ENCODE measurements at regions not wholly inside any gene's neighbourhood (a gene's known extent, or its start where the extent isn't known, plus 50 kb on each side); places are given as distances from the start of the nearest gene placed in this dataset.
"Not testable (repeated sequence)": the region's sequence is repeated elsewhere in the genome, so short reads cannot be mapped to it uniquely, and the experiment has no call there.

DNA sequence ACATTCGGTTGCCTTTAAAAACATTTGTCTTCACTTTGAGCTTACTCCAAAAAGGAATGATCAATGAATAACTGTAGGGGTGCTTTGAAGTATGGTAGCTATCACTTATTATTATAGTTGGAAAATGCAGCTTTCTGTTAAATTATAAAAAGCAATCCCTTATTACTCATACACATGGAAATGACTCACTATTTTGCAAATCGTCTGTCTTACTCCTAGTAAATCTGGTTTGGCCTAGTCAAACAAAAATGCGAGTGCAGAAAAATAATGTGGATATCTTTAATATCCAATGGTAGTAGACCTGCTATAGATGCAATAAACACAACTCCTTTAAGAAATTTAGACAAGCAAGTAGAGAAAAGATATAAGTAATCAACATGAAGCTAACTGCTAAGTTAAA is 112.5 kb downstream of the ZIC1 start:
- no peaks in the 10 kb centered on the region for H3K27me3 ChIP-seq (ENCODE audit: control insufficient read depth, insufficient read depth, low read length)
- H3K9me3 ChIP-seq (ENCODE audit: control insufficient read depth, low read depth, low read length), result no peaks in the 10 kb centered on the region
- H3K4me3 ChIP-seq (ENCODE audit: low read length), result no peak overlapping the region
- no peak overlapping the region for H3K27ac ChIP-seq (ENCODE audit: low read length)
- no peak overlapping the region for H3K9ac ChIP-seq (ENCODE audit: low read length)
- H3K36me3 ChIP-seq (ENCODE audit: control insufficient read depth, low read depth, low read length), result no peaks in the 10 kb centered on the region
- no peaks in the 10 kb centered on the region for H3K4me1 ChIP-seq (ENCODE audit: control insufficient read depth, low read depth, low read length)

DNA sequence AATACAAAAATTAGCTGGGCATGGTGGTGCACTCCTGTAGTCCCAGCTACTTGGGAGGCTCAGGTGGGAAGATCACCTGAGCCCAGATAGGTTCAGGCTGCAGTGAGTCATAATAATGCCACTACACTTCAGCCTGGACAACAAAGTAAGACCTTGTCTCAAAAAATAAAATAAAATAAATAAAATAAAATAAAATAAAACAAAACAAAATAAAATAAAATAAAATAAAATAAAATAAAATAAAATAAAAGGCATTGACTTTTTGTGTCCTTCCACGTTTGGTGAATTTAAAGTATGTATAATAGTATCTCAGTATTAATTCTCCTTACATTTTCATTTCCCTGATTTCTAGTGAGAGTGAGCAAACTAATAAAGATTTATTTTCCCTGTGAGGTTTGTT is 113.6 kb downstream of the ZIC1 start:
- not testable (repeated sequence) for H3K9me3 ChIP-seq (ENCODE audit: control insufficient read depth, low read depth, low read length); H3K27ac ChIP-seq (ENCODE audit: low read length); H3K9ac ChIP-seq (ENCODE audit: low read length); H3K4me3 ChIP-seq (ENCODE audit: low read length); H3K27me3 ChIP-seq (ENCODE audit: control insufficient read depth, insufficient read depth, low read length); H3K36me3 ChIP-seq (ENCODE audit: control insufficient read depth, low read depth, low read length); H3K4me1 ChIP-seq (ENCODE audit: control insufficient read depth, low read depth, low read length)

DNA sequence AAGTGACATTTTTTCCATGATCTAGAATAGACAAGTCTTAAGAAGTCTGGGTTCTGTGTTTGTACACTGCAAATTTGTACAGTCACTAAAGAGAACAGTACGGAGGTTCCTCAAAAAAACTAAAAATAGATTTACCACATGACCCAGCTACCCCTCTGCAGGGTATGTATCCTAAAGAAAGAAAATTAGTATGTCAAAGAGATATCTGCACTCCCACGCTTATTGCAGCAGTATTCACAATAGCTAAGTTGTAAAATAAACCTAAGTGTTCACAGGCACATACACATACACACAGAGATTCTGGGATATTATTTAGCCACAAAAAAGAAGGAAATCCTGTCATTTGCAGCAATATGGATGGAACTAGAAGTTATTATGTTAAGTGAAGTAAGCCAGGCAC is 120.4 kb downstream of the ZIC1 start:
- Histone ChIP-seq H3K27ac (ENCODE audit: low read length) (no peak overlapping the region), H3K36me3 (ENCODE audit: control insufficient read depth, low read depth, low read length) (no peaks in the 10 kb centered on the region), H3K4me3 (ENCODE audit: low read length) (no peak overlapping the region), H3K9ac (ENCODE audit: low read length) (no peak overlapping the region), H3K9me3 (ENCODE audit: control insufficient read depth, low read depth, low read length) (no peaks in the 10 kb centered on the region), H3K4me1 (ENCODE audit: control insufficient read depth, low read depth, low read length) (no peaks in the 10 kb centered on the region), H3K27me3 (ENCODE audit: control insufficient read depth, insufficient read depth, low read length) (no peaks in the 10 kb centered on the region)

DNA sequence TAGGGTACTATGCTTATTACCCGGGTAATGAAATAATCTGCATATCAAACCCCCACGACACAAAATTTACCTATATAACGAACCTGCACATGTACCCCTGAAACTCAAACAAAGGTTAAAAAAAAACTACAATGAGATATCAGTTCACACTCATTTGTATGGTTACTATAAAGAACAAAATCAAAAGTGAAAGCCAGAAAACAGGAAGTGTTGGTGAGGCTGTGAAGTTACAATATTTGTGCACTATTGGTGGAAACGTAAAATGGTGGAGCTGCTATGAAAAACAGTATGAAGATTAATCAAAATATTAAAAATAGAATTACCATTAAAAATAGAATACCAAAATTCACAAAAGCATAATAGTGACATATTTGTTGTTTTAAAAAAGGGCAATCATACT is 128.9 kb downstream of the ZIC1 start:
- no peak overlapping the region for H3K4me3 ChIP-seq (ENCODE audit: low read length)
- H3K27me3 ChIP-seq (ENCODE audit: control insufficient read depth, insufficient read depth, low read length), result no peaks in the 10 kb centered on the region
- H3K27ac ChIP-seq (ENCODE audit: low read length), result no peak overlapping the region
- H3K9me3 ChIP-seq (ENCODE audit: control insufficient read depth, low read depth, low read length), result no peaks in the 10 kb centered on the region
- no peaks in the 10 kb centered on the region for H3K36me3 ChIP-seq (ENCODE audit: control insufficient read depth, low read depth, low read length)
- H3K9ac ChIP-seq (ENCODE audit: low read length), result no peak overlapping the region
- no peaks in the 10 kb centered on the region for H3K4me1 ChIP-seq (ENCODE audit: control insufficient read depth, low read depth, low read length)

DNA sequence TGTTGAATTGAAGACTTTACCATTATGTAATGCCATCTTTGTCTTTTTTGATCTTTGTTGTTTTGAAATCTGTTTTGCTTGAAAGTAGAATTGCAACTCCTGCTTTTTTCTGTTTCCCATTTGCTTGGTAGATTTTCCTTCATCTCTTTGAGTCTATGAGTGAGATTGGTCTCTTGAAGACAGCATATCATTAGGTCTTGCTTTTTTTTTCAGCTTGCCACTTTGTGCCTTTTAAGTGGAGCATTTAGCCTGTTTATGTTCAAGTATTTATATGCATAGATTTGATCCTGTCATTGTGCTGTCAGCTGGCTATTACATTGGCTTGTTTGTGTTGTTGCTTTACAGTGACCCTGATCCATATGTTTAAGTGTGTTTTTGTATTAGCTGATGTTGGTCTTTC is 131.8 kb downstream of the ZIC1 start:
- Histone ChIP-seq H3K27ac (ENCODE audit: low read length) (no peak overlapping the region), H3K36me3 (ENCODE audit: control insufficient read depth, low read depth, low read length) (no peaks in the 10 kb centered on the region), H3K4me3 (ENCODE audit: low read length) (no peak overlapping the region), H3K9me3 (ENCODE audit: control insufficient read depth, low read depth, low read length) (no peaks in the 10 kb centered on the region), H3K27me3 (ENCODE audit: control insufficient read depth, insufficient read depth, low read length) (no peaks in the 10 kb centered on the region), H3K9ac (ENCODE audit: low read length) (no peak overlapping the region), H3K4me1 (ENCODE audit: control insufficient read depth, low read depth, low read length) (no peaks in the 10 kb centered on the region)

DNA sequence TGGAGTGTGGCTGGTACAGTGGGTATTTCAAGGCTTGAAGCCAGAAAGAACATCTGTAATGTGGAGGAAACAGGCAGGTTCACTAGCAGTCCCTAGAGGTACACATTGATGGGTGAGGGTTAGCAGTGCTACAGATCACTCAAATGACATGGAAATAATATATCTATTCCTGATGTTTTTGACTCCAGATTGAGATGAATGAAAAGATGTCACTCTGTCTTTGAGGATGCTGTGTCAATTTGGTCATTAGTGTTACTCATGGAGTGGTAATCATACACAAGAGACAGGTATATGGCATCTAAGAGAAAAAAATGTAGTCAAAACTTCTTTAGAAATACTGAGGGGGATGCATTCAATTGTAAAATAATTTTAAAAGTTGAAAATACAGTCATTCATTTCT is 135.1 kb downstream of the ZIC1 start:
- no peaks in the 10 kb centered on the region for H3K9me3 ChIP-seq (ENCODE audit: control insufficient read depth, low read depth, low read length)
- no peak overlapping the region for H3K4me3 ChIP-seq (ENCODE audit: low read length)
- no peak overlapping the region for H3K27ac ChIP-seq (ENCODE audit: low read length)
- H3K27me3 ChIP-seq (ENCODE audit: control insufficient read depth, insufficient read depth, low read length), result no peaks in the 10 kb centered on the region
- no peak overlapping the region for H3K9ac ChIP-seq (ENCODE audit: low read length)
- no peaks in the 10 kb centered on the region for H3K36me3 ChIP-seq (ENCODE audit: control insufficient read depth, low read depth, low read length)
- H3K4me1 ChIP-seq (ENCODE audit: control insufficient read depth, low read depth, low read length), result no peaks in the 10 kb centered on the region

DNA sequence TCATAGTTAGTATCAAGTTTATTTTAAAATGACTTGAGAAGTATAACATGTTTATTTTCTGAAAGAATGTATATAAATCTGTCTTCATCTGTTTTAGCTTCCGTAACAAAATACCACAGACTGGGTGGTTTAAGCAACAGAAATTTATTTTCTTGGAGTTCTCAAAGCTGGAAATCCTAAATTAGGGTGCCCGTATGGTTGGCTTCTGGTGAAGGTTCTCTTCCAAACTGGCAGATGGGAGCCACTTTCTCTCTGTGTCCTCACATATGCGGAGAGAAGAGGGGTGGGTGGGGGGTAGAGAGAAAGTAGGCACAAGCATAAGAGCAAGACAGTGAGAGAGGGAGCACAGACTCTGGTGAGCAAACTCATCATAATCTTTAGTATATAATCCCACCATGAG is 142.3 kb downstream of the ZIC1 start:
- Histone ChIP-seq H3K9me3 (ENCODE audit: control insufficient read depth, low read depth, low read length) (no peaks in the 10 kb centered on the region), H3K9ac (ENCODE audit: low read length) (no peak overlapping the region), H3K27ac (ENCODE audit: low read length) (no peak overlapping the region), H3K4me3 (ENCODE audit: low read length) (no peak overlapping the region), H3K27me3 (ENCODE audit: control insufficient read depth, insufficient read depth, low read length) (no peaks in the 10 kb centered on the region), H3K36me3 (ENCODE audit: control insufficient read depth, low read depth, low read length) (no peaks in the 10 kb centered on the region), H3K4me1 (ENCODE audit: control insufficient read depth, low read depth, low read length) (no peaks in the 10 kb centered on the region)

DNA sequence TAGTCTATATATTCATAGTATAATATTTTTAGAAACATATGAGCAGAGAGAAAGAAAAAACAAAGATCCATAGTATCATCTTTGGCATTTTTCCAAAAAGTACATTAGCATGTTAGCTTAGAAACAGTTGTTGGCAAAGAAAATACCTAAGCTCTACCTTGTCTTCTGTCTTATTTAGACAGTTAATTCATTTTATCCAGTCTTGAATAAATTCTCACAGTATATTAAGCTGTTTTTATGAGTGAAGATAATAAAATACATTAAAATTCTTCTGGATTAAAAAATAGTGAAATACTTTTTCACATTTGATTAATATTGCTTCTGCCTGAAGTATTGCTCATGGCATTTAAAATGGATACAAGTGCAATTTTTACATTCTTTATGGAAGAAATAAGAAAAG is 145.2 kb downstream of the ZIC1 start:
- Histone ChIP-seq H3K9me3 (ENCODE audit: control insufficient read depth, low read depth, low read length) (no peaks in the 10 kb centered on the region), H3K27ac (ENCODE audit: low read length) (no peak overlapping the region), H3K4me3 (ENCODE audit: low read length) (no peak overlapping the region), H3K27me3 (ENCODE audit: control insufficient read depth, insufficient read depth, low read length) (no peaks in the 10 kb centered on the region), H3K9ac (ENCODE audit: low read length) (no peak overlapping the region), H3K4me1 (ENCODE audit: control insufficient read depth, low read depth, low read length) (no peaks in the 10 kb centered on the region), H3K36me3 (ENCODE audit: control insufficient read depth, low read depth, low read length) (no peaks in the 10 kb centered on the region)

DNA sequence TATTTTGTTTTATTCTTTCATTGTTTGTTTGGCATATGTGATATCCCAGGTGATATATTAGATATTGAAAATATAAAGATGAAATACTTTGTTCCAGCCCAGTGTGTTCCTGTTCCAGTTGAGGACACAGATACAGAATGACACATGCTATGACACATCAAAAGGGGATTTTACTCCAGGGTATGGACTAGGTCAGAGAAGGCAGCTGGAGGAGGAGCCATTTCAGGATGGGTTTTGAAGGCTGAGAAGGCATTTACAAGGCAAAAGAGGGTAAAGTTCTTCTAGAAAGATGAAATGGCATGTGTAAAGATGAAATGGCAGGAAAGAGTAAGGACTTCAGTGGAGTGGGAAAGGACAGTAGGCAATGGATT is 163.8 kb downstream of the ZIC1 start:
- Histone ChIP-seq H3K27ac (ENCODE audit: low read length) (no peak overlapping the region), H3K36me3 (ENCODE audit: control insufficient read depth, low read depth, low read length) (no peaks in the 10 kb centered on the region), H3K27me3 (ENCODE audit: control insufficient read depth, insufficient read depth, low read length) (no peaks in the 10 kb centered on the region), H3K9ac (ENCODE audit: low read length) (no peak overlapping the region), H3K9me3 (ENCODE audit: control insufficient read depth, low read depth, low read length) (no peaks in the 10 kb centered on the region), H3K4me3 (ENCODE audit: low read length) (no peak overlapping the region), H3K4me1 (ENCODE audit: control insufficient read depth, low read depth, low read length) (no peaks in the 10 kb centered on the region)

DNA sequence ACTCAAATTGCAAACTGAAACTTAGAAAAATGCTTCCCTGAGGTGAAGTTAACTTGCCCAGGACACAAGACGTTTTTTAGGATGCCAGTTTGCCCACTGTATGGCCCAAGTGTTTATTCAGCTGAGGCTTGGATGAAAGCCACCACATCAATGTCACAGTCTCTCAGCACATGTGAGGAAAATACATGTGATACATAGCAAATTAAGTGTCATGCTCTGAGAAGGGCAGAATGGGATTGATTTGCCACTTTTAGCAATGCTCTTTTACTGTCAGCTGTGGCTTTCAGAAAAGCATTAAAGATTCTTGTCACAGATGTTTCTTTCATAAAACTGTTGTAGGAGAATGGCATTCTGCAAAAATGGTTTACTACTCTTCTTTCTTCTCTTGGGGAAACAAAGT is 165.5 kb downstream of the ZIC1 start:
- Histone ChIP-seq H3K9me3 (ENCODE audit: control insufficient read depth, low read depth, low read length) (no peaks in the 10 kb centered on the region), H3K4me1 (ENCODE audit: control insufficient read depth, low read depth, low read length) (no peaks in the 10 kb centered on the region), H3K27ac (ENCODE audit: low read length) (no peak overlapping the region), H3K9ac (ENCODE audit: low read length) (no peak overlapping the region), H3K36me3 (ENCODE audit: control insufficient read depth, low read depth, low read length) (no peaks in the 10 kb centered on the region), H3K4me3 (ENCODE audit: low read length) (no peak overlapping the region), H3K27me3 (ENCODE audit: control insufficient read depth, insufficient read depth, low read length) (no peaks in the 10 kb centered on the region)

DNA sequence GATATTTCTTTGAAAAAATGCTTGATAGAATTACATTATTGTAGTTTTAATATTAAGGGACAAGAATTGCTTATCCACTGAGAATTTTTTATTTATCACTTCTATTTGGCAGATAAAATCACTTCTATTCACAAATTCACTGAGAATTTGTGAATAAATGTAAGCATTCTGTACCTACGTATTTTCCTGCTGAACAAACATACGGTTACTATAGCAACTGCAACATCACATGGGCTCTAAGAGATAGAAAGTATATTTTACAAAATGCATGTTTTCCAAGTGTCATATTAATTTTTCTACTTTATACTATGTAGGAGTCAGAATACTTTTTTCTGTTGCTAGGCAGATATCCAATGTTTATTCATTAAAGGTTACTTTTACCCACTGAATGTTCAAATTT is 166.2 kb downstream of the ZIC1 start:
- Histone ChIP-seq H3K9me3 (ENCODE audit: control insufficient read depth, low read depth, low read length) (no peaks in the 10 kb centered on the region), H3K4me3 (ENCODE audit: low read length) (no peak overlapping the region)

DNA sequence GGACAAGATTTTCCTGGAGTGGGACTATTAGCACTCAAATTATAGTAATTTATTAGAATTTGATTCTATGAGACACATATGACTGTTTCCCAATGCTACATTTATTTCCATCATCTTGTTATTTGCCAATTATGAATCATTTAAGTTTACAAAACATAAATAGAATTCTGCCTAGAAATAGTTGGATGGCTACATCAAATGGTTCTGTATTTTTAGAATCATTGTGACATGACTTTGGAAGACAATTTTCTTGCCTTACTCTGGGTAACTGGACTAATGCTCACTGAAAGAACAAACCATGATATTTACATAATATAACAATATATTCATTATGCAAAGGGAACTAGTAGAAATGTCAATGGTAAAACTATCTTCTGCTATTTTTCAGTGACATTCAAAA is 173.5 kb downstream of the ZIC1 start:
- no peaks in the 10 kb centered on the region for H3K27me3 ChIP-seq (ENCODE audit: control insufficient read depth, insufficient read depth, low read length)
- no peaks in the 10 kb centered on the region for H3K36me3 ChIP-seq (ENCODE audit: control insufficient read depth, low read depth, low read length)
- no peak overlapping the region for H3K27ac ChIP-seq (ENCODE audit: low read length)
- H3K4me1 ChIP-seq (ENCODE audit: control insufficient read depth, low read depth, low read length), result no peaks in the 10 kb centered on the region
- H3K4me3 ChIP-seq (ENCODE audit: low read length), result no peak overlapping the region
- no peak overlapping the region for H3K9ac ChIP-seq (ENCODE audit: low read length)
- no peaks in the 10 kb centered on the region for H3K9me3 ChIP-seq (ENCODE audit: control insufficient read depth, low read depth, low read length)

More for the DNA sequence above, 166.2 kb downstream of the ZIC1 start:
- no peak overlapping the region for H3K27ac ChIP-seq (ENCODE audit: low read length)
- H3K36me3 ChIP-seq (ENCODE audit: control insufficient read depth, low read depth, low read length), result no peaks in the 10 kb centered on the region
- no peak overlapping the region for H3K9ac ChIP-seq (ENCODE audit: low read length)
- H3K4me1 ChIP-seq (ENCODE audit: control insufficient read depth, low read depth, low read length), result no peaks in the 10 kb centered on the region
- H3K27me3 ChIP-seq (ENCODE audit: control insufficient read depth, insufficient read depth, low read length), result no peaks in the 10 kb centered on the region

DNA sequence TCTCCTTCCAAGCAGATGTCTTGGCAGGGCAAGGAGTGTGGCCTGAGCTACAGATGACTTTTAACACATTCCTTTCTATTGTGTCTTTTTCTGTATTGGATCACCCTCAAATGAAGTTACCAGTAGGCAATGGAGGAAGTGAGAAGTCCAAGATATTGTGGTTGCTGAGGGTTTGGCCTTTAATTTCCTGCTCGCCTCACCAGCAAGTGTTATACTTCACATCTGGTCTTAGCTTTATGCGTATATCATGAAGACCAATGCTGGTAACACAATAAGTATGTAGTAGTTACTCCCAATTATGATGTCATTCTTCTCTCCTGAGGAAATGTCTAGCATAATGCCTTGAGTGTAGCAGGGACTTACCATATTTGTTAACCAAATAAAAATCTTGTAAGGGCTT is 179.9 kb downstream of the ZIC1 start:
- Histone ChIP-seq H3K9ac (ENCODE audit: low read length) (no peak overlapping the region), H3K4me3 (ENCODE audit: low read length) (no peak overlapping the region), H3K9me3 (ENCODE audit: control insufficient read depth, low read depth, low read length) (no peaks in the 10 kb centered on the region), H3K27me3 (ENCODE audit: control insufficient read depth, insufficient read depth, low read length) (no peaks in the 10 kb centered on the region), H3K36me3 (ENCODE audit: control insufficient read depth, low read depth, low read length) (no peaks in the 10 kb centered on the region), H3K27ac (ENCODE audit: low read length) (no peak overlapping the region), H3K4me1 (ENCODE audit: control insufficient read depth, low read depth, low read length) (no peaks in the 10 kb centered on the region)

All from iPS-18a (cell line).